Stimulated activated memory B cell treated with anti-CD40 and anti-IgM and Interleukin-4, amounts not matched to agents 10 μg/mL and 1 μg/mL and 100 μg/mL, for 72 hours (primary cell): ENCODE measurements at regions not wholly inside any gene's neighbourhood (a gene's known extent, or its start where the extent isn't known, plus 50 kb on each side); places are given as distances from the start of the nearest gene placed in this dataset.
A peak's percentile ranks its signal among the peaks of the same experiment; 100 is the strongest.
"Not testable (repeated sequence)": the region's sequence is repeated elsewhere in the genome, so short reads cannot be mapped to it uniquely, and the experiment has no call there.

ENCODE experiments used
- ATAC-seq: fragments of 150-1000 bp; cut with Tn5 transposase; 2 replicates; pipeline ENCODE4 v1.10.0; 2021
- H3K27ac Mint-ChIP-seq: one replicate; pipeline ENCODE4 v1.8.0; 2022; ENCODE audit warnings: mild to moderate bottlenecking, mixed read lengths
- H3K27me3 Mint-ChIP-seq: one replicate; pipeline ENCODE4 v1.8.0; 2022; ENCODE audit warnings: mixed read lengths
- H3K36me3 Mint-ChIP-seq: one replicate; pipeline ENCODE4 v1.8.0; 2022; ENCODE audit warnings: mixed read lengths
- H3K4me1 Mint-ChIP-seq: one replicate; pipeline ENCODE4 v1.8.0; 2022; ENCODE audit warnings: mixed read lengths
- H3K4me3 Mint-ChIP-seq: one replicate; pipeline ENCODE4 v1.8.0; 2022; ENCODE audit warnings: mild to moderate bottlenecking, moderate library complexity, mixed read lengths
- H3K9me3 Mint-ChIP-seq: one replicate; pipeline ENCODE4 v1.8.0; 2022; ENCODE audit warnings: mixed read lengths

- no peak for ATAC-seq
- H3K9me3 Mint-ChIP-seq, result no peaks in the 10 kb centered on the region
- H3K27me3 Mint-ChIP-seq, result no peaks in the 10 kb centered on the region
- peaks cover 19% of the 10 kb centered on the region for H3K4me1 Mint-ChIP-seq
- H3K4me3 Mint-ChIP-seq, result no peak overlapping the region
- no peak overlapping the region for H3K27ac Mint-ChIP-seq
- H3K36me3 Mint-ChIP-seq, result no peaks in the 10 kb centered on the region
Observed at GRCh38 chr10:3955955-3956617, 171.1 kb upstream of the KLF6 start.

- Mint-ChIP-seq H3K27me3 (no peaks in the 10 kb centered on the region), H3K4me1 (peaks cover 13% of the 10 kb centered on the region), H3K9me3 (no peaks in the 10 kb centered on the region), H3K27ac (no peak overlapping the region), H3K4me3 (no peak overlapping the region), H3K36me3 (no peaks in the 10 kb centered on the region)
- no peak for ATAC-seq
Observed at GRCh38 chr10:3955493-3955892, 170.5 kb upstream of the KLF6 start.

DNA sequence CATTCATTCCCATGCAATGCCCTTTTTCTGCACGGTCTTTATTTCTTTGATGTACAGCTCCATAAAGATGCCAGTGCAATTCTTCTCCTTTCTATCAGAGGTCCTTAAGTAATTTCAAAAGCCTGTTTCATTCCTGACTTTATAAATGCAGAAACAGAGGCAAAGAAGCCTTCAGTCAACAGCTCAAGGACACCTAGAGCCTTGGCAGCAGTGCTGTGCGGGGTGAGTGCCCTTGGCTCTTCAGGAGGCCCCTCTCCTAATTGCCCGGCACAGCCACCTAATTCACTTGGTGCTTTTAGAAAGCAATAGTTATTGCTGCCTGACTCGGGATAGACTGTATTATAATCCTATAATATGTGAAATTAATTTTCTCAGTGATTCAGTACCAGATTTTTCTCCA lies 169.6 kb upstream of the KLF6 start:
- Mint-ChIP-seq H3K9me3 (no peaks in the 10 kb centered on the region), H3K4me1 (peaks cover 5% of the 10 kb centered on the region), H3K36me3 (no peaks in the 10 kb centered on the region), H3K27ac (no peak overlapping the region), H3K27me3 (no peaks in the 10 kb centered on the region), H3K4me3 (no peak overlapping the region)
- no peak for ATAC-seq

- not testable (repeated sequence) for H3K27me3 Mint-ChIP-seq, H3K9me3 Mint-ChIP-seq, H3K4me3 Mint-ChIP-seq, H3K27ac Mint-ChIP-seq, H3K36me3 Mint-ChIP-seq, H3K4me1 Mint-ChIP-seq, ATAC-seq
Observed at GRCh38 chr10:3954007-3954406, 169.0 kb upstream of the KLF6 start.

DNA sequence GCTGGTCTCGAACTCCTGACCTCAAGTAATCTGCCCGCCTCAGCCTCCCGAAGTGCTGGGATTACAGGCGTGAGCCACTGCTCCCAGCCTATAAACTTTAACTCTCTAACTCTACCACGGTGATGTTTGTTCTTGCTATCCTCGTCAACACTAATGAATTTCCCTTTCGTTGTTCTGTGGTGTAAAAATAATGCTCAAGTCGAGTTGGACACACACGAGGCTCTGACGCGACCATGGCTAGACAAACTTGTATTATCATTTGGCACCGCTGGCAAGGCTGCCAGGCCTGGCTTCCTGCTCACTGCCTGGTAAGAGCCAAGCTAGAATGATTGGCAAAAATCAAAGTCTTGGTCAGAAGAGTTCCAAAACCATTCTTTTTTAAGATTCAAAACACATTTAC lies 167.0 kb upstream of the KLF6 start:
- Mint-ChIP-seq H3K4me1 (peaks cover 8% of the 10 kb centered on the region), H3K27ac (no peak overlapping the region), H3K4me3 (no peak overlapping the region), H3K9me3 (no peaks in the 10 kb centered on the region), H3K27me3 (no peaks in the 10 kb centered on the region), H3K36me3 (no peaks in the 10 kb centered on the region)
- no peak for ATAC-seq

DNA sequence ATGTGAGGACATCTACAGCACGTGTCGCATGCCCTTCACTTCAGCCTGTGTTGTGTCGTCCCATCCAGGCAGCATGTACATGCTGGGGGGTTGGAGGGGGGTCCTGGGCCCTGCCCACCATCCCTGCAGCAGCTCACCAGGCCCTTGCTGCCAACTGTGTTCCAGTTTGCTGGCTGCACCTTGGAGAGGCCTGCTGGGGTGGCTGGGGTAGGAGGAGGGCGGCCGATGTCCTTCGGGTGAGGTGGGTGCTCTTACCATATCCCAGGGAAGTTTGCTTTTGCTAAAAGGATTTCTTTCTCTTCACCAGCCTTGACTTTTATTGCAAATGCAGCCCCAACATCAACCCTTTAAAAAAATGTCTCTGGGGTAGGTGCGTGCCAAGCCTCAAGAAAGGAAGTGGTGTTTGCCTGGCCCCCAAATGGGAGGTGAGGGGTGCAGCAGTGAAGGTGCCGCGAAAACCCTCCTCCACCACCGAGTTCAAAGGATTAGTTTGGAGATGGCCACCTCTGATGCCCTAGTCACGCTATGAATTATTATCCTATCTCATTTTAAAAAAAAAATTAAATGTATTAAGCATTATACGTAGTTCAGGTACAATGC lies 165.8 kb upstream of the KLF6 start:
- H3K4me1 Mint-ChIP-seq, result peaks cover 12% of the 10 kb centered on the region
- ATAC-seq, result no peak
- no peaks in the 10 kb centered on the region for H3K27me3 Mint-ChIP-seq
- H3K9me3 Mint-ChIP-seq, result no peaks in the 10 kb centered on the region
- no peak overlapping the region for H3K27ac Mint-ChIP-seq
- no peaks in the 10 kb centered on the region for H3K36me3 Mint-ChIP-seq
- H3K4me3 Mint-ChIP-seq, result no peak overlapping the region

DNA sequence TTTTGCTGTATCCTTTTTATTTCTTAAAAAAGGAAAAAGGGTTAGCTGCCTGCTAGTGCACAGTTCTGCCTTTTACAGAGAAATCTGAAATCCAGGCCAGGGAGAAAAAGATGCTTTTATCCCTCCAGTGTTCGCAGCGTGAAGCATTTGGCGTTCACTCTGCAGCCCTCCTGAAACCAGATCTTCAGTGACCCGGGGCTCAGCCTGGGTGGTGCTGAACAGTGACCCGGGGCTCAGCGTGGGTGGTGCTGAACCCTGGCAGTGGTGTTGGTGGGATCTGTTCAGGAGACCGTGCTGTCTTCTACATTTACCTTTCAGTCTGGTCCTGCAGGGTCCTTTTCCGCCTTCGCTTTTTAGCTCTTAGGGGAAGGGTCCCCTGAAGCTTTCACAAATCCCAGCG lies 164.7 kb upstream of the KLF6 start:
- Mint-ChIP-seq H3K27ac (no peak overlapping the region), H3K9me3 (no peaks in the 10 kb centered on the region), H3K4me1 (peaks cover 12% of the 10 kb centered on the region), H3K4me3 (no peak overlapping the region), H3K27me3 (no peaks in the 10 kb centered on the region), H3K36me3 (no peaks in the 10 kb centered on the region)
- no peak for ATAC-seq

- Mint-ChIP-seq H3K4me1 (peaks cover 12% of the 10 kb centered on the region), H3K27me3 (no peaks in the 10 kb centered on the region), H3K27ac (no peak overlapping the region), H3K9me3 (no peaks in the 10 kb centered on the region), H3K4me3 (no peak overlapping the region), H3K36me3 (no peaks in the 10 kb centered on the region)
- peak; percentile 39 for ATAC-seq
Observed at GRCh38 chr10:3948843-3949242, 163.8 kb upstream of the KLF6 start.

GRCh38 chr10:3946234-3947229 lies 161.5 kb upstream of the KLF6 start:
- no peaks in the 10 kb centered on the region for H3K9me3 Mint-ChIP-seq
- peak overlapping the region; percentile 42 for H3K27ac Mint-ChIP-seq
- H3K4me3 Mint-ChIP-seq, result no peak overlapping the region
- H3K4me1 Mint-ChIP-seq, result peaks cover 18% of the 10 kb centered on the region
- ATAC-seq, result no peak
- no peaks in the 10 kb centered on the region for H3K27me3 Mint-ChIP-seq
- no peaks in the 10 kb centered on the region for H3K36me3 Mint-ChIP-seq

- Mint-ChIP-seq H3K27me3 (no peaks in the 10 kb centered on the region), H3K9me3 (no peaks in the 10 kb centered on the region), H3K27ac (no peak overlapping the region), H3K36me3 (no peaks in the 10 kb centered on the region), H3K4me1 (peaks cover 18% of the 10 kb centered on the region), H3K4me3 (no peak overlapping the region)
- ATAC-seq, result no peak
Observed at GRCh38 chr10:3945026-3945425, 160.0 kb upstream of the KLF6 start.

- H3K27me3 Mint-ChIP-seq, result no peaks in the 10 kb centered on the region
- ATAC-seq, result no peak
- H3K4me3 Mint-ChIP-seq, result no peak overlapping the region
- peaks cover 18% of the 10 kb centered on the region for H3K4me1 Mint-ChIP-seq
- no peaks in the 10 kb centered on the region for H3K36me3 Mint-ChIP-seq
- H3K27ac Mint-ChIP-seq, result no peak overlapping the region
- H3K9me3 Mint-ChIP-seq, result no peaks in the 10 kb centered on the region
Observed at GRCh38 chr10:3944591-3944990, 159.6 kb upstream of the KLF6 start.

DNA sequence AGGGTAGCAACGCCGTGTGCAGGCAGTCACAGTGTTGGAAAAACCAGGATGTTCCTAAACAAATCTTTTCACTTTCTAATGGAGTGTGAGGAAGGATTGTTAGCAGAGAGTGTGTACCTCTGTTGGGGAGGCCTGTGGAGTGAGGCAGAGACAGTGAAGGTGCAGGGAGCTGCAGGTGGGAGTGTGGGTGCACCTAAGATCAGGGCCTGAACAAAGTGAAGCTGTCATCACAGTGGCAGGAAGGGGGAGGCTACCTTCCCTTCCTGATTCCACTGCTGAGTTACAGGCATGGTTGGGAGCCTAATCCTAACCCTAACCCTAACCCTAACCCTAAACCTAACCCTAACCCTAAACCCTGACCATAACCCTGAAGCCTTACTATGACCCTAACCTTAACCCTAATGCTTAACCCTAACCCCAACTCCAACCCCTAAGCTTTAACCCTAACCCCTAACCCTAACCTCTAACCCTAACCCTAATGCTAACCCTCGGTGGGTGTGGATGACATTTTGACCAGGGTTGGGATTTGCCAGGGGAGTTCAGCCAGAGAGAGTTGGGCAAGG lies 158.8 kb upstream of the KLF6 start:
- Mint-ChIP-seq H3K36me3 (no peaks in the 10 kb centered on the region), H3K9me3 (no peaks in the 10 kb centered on the region), H3K27me3 (no peaks in the 10 kb centered on the region), H3K4me1 (peaks cover 18% of the 10 kb centered on the region), H3K4me3 (no peak overlapping the region), H3K27ac (peak overlapping the region; percentile 5)
- ATAC-seq, result peak; percentile 24

DNA sequence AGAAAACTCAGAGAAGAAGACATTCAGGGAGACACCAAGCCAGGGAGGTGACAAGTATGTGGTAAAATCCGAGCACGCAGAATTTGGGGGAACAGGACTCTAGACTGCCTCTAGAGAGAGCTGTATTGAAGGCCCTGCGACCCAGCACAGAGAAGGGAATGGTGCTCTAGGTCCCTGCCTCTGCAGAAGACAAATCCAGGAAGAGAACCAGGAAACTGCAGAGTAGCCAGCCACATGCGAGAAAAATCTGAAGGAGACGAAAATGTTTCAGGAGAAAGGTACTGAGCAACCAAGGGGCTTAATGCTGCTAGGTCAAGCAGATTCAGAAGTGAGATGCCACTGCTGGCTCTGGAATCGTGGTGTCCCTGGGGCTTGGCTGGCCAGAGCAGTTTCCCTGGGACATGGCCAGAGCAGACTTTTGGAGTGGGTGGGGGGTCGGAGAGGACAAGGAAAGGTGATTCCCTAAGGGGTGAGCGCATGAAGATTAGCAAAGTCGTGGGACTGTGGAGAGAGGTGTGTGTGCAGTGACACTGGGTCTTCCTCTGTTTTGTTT lies 158.0 kb upstream of the KLF6 start:
- Mint-ChIP-seq H3K36me3 (no peaks in the 10 kb centered on the region), H3K27me3 (no peaks in the 10 kb centered on the region), H3K4me3 (no peak overlapping the region), H3K4me1 (peaks cover 15% of the 10 kb centered on the region), H3K9me3 (no peaks in the 10 kb centered on the region), H3K27ac (peak overlapping the region; percentile 5)
- no peak for ATAC-seq

DNA sequence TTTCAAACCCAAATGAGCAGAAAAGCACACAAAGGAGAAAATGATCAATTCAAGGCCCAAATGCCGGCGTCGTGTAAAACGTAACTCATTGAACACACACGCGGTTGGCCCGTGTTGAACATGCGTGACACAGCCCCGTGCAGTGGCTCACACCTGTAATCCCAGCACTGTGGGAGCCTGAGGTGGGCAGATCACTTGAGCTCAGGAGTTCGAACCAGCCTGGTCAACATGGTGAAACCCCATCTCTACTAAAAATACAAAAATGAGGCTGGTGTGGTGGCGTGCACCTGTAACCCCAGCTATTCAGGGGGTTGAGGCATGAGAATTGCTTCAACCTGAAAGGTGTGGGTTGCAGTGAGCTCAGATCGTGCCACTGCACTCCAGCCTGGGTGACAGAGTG lies 156.7 kb upstream of the KLF6 start:
- Mint-ChIP-seq H3K9me3 (peaks cover 2% of the 10 kb centered on the region), H3K27ac (peak overlapping the region; percentile 5)

GRCh38 chr10:3936422-3937040 lies 151.5 kb upstream of the KLF6 start:
- H3K27me3 Mint-ChIP-seq, result no peaks in the 10 kb centered on the region
- peaks cover 2% of the 10 kb centered on the region for H3K9me3 Mint-ChIP-seq
- ATAC-seq, result no peak
- no peaks in the 10 kb centered on the region for H3K36me3 Mint-ChIP-seq
- no peak overlapping the region for H3K4me3 Mint-ChIP-seq
- H3K27ac Mint-ChIP-seq, result peak overlapping the region; percentile 89
- peaks cover 50% of the 10 kb centered on the region for H3K4me1 Mint-ChIP-seq

More for the DNA sequence above, 156.7 kb upstream of the KLF6 start:
- Mint-ChIP-seq H3K27me3 (no peaks in the 10 kb centered on the region), H3K4me3 (no peak overlapping the region), H3K36me3 (no peaks in the 10 kb centered on the region), H3K4me1 (peaks cover 12% of the 10 kb centered on the region)
- no peak for ATAC-seq
